ENCODE measurements at regions not wholly inside any gene's neighbourhood (a gene's known extent, or its start where the extent isn't known, plus 50 kb on each side); places are given as distances from the start of the nearest gene placed in this dataset.

DNA sequence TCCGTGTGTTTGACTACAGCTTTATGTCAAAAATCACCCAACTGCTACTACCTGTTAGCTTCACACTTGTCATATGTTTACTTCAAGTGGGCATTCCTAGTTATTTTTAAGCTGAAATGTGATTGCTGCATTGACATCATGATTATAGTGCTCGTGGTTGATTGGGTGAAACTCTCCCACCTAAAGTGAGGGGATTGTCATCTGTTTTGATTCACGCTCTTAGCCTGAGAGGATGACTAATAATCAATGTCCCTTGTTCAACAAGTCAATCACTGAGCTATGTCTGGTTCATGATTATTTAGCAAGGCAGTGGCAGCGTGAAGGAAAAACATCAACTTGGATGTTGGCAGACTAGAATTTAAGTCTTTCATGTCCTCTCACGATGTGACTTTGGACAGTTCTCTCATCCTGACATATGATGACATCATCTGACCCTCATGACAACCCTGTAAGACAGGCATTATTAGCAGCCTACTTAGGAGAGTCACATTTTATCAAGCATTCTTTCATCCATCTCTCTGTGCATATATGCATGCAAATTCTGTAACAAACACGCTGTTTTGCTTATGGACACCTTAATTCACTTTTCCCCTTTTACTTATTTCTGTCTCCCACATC is 352.6 kb upstream of the ZMIZ1 start:
- DNase-seq (ENCODE audit: extremely low read depth, low read depth): no peak
- TF ChIP-seq, protein P1, sequence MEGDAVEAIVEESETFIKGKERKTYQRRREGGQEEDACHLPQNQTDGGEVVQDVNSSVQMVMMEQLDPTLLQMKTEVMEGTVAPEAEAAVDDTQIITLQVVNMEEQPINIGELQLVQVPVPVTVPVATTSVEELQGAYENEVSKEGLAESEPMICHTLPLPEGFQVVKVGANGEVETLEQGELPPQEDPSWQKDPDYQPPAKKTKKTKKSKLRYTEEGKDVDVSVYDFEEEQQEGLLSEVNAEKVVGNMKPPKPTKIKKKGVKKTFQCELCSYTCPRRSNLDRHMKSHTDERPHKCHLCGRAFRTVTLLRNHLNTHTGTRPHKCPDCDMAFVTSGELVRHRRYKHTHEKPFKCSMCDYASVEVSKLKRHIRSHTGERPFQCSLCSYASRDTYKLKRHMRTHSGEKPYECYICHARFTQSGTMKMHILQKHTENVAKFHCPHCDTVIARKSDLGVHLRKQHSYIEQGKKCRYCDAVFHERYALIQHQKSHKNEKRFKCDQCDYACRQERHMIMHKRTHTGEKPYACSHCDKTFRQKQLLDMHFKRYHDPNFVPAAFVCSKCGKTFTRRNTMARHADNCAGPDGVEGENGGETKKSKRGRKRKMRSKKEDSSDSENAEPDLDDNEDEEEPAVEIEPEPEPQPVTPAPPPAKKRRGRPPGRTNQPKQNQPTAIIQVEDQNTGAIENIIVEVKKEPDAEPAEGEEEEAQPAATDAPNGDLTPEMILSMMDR (IDR thresholded peaks at IDR 0.05; ENCODE audit: low read depth, low read length, missing control alignments): no peak

DNA sequence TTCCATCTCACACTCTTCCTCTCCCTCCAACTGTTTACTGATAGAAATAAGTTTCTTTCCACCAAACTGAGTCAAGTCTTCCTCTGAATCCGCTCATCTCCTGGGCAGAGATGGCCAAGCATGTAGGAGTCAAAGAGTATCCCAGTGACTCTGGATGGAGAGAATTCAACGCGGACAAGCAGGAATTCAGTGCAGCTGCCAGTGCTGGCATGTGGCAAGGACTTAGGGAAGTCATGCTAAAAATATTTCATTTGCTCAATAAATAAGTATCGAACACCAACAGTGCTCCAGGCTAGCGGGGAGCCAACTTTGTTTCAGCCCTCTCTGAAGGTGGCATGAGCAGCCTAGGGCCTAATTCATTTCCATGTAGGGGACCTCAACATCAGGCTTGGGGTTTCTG is 351.6 kb upstream of the ZMIZ1 start:
- TF ChIP-seq, protein P1 (IDR thresholded peaks at IDR 0.05; ENCODE audit: low read depth, low read length, missing control alignments): no peak
- no peak for DNase-seq (ENCODE audit: extremely low read depth, low read depth)
- H3K4me3 ChIP-seq (replicated peaks; ENCODE audit: low read depth, low read length): no peak overlapping the region

More for the DNA sequence above, 352.6 kb upstream of the ZMIZ1 start:
- H3K4me3 ChIP-seq (replicated peaks; ENCODE audit: low read depth, low read length): no peak overlapping the region

DNA sequence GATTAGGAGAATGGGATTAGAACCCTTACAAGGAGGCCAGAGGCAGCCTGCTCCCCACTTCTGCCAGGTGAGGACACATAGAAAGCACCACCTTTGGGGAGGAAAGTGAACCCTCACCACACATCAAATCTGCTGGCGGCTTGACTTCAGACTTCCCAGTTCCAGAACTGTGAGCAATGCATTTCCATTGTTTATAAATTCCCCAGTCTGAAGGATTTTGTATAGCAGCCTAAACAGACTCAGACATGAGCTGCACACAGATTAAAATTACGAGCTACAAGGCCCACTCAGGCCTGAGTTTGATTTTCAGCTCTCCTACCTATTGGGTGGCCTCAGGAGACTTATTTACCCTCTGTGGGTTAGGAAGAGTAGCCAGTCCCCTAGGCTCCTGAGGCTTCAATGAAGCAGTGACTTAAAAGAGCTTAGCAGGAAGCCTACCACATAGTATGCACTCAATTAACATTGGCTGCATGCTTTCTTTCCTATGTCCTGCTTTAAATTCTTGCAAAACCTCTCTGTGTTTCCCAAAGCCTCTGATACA is 350.7 kb upstream of the ZMIZ1 start:
- TF ChIP-seq, protein P1 (IDR thresholded peaks at IDR 0.05; ENCODE audit: low read depth, low read length, missing control alignments): no peak
- H3K4me3 ChIP-seq (replicated peaks; ENCODE audit: low read depth, low read length): no peak overlapping the region
- DNase-seq (ENCODE audit: extremely low read depth, low read depth): no peak

DNA sequence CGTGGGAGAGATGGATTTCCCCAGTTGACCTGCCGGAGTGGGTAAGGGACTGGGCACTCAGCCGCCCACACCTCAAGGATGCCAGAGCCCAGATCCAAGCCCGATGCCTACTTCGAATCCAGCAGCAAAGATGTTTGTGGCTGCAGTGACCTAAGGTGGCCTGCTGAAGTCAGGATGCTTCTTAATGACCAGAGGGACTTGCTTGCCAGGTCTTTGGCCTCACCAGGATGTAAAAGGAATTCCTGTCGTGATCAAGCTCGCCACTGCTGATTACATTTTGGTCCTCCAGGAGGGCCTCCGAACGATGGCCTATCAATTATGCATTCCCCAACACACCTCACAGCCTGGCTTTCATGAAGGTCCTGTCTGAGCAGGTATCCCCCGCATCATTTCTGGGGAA is 349.5 kb upstream of the ZMIZ1 start:
- no peak overlapping the region for H3K4me3 ChIP-seq (replicated peaks; ENCODE audit: low read depth, low read length)
- no peak for DNase-seq (ENCODE audit: extremely low read depth, low read depth)
- TF ChIP-seq, protein P1 (IDR thresholded peaks at IDR 0.05; ENCODE audit: low read depth, low read length, missing control alignments): no peak

DNA sequence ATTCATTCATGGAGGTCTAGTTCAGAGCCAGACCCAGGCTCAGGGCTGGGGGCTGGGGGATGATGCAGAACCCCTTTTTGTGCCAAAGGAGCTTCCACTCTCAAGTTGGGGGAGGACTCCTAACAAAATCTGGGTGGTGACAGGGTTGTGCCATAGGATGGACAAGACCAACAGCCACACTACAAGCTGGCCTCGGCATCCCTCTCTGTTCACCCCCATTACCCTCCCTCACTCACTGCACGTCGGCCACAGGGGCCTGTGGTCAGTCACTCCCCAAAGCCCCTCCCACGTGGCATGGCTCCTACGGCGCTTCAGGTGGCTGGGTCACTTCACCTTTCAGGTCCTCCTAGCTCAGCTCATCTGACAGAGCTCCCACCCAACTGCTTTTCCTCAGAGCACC is 348.7 kb upstream of the ZMIZ1 start:
- no peak for DNase-seq (ENCODE audit: extremely low read depth, low read depth)
- TF ChIP-seq, protein P1 (IDR thresholded peaks at IDR 0.05; ENCODE audit: low read depth, low read length, missing control alignments): no peak
- H3K4me3 ChIP-seq (replicated peaks; ENCODE audit: low read depth, low read length): no peak overlapping the region

DNA sequence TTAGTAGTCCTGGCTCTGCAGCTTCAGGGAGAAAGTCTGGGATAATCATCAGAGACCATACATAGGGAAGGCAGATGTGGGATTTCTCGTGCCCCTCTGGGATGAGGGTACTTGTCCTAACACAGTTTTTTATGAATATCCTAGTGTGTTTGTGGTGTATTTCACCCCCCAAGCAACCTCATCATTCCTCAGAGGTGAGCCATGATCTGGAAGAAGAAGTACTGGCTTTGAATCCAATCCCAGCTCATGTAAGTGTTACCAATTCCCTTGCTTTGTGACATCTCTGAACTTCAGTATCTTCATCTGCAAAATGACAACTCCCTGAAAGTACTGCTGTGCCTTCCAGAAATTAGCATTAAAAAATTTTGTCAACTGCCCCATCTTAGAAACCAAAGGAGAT is 347.5 kb upstream of the ZMIZ1 start:
- H3K4me3 ChIP-seq (replicated peaks; ENCODE audit: low read depth, low read length): no peak overlapping the region
- TF ChIP-seq, protein P1 (IDR thresholded peaks at IDR 0.05; ENCODE audit: low read depth, low read length, missing control alignments): no peak
- DNase-seq (ENCODE audit: extremely low read depth, low read depth): no peak

DNA sequence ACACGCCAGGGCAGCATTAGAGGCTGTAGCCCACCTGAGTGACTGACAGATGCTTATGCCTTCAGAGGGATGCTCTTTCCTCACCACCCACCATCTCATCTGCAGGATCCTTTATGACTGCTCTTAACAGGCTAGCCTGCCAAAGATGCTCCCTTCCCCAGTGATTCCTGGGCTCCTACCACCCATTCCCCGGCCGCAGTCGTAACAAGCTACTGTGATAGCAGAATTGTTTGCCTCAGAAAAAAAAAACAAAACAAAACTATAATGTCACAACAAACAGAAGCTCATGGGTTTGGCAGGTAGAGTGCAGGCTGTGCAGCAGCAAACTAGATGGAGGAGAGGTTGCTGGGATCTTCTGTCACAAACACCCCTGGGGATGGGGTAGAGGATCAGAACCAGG is 343.9 kb upstream of the ZMIZ1 start:
- TF ChIP-seq, protein P1 (IDR thresholded peaks at IDR 0.05; ENCODE audit: low read depth, low read length, missing control alignments): no peak
- no peak for DNase-seq (ENCODE audit: extremely low read depth, low read depth)
- no peak overlapping the region for H3K4me3 ChIP-seq (replicated peaks; ENCODE audit: low read depth, low read length)
